Astrocyte of the hippocampus (primary cell): ENCODE measurements at regions not wholly inside any gene's neighbourhood (a gene's known extent, or its start where the extent isn't known, plus 50 kb on each side); places are given as distances from the start of the nearest gene placed in this dataset.

Experiments used
- DNase-seq: peaks from one replicate; pipeline ENCODE4 v3.0.0; 2011; ENCODE audit warnings: low read depth, low spot score

DNA sequence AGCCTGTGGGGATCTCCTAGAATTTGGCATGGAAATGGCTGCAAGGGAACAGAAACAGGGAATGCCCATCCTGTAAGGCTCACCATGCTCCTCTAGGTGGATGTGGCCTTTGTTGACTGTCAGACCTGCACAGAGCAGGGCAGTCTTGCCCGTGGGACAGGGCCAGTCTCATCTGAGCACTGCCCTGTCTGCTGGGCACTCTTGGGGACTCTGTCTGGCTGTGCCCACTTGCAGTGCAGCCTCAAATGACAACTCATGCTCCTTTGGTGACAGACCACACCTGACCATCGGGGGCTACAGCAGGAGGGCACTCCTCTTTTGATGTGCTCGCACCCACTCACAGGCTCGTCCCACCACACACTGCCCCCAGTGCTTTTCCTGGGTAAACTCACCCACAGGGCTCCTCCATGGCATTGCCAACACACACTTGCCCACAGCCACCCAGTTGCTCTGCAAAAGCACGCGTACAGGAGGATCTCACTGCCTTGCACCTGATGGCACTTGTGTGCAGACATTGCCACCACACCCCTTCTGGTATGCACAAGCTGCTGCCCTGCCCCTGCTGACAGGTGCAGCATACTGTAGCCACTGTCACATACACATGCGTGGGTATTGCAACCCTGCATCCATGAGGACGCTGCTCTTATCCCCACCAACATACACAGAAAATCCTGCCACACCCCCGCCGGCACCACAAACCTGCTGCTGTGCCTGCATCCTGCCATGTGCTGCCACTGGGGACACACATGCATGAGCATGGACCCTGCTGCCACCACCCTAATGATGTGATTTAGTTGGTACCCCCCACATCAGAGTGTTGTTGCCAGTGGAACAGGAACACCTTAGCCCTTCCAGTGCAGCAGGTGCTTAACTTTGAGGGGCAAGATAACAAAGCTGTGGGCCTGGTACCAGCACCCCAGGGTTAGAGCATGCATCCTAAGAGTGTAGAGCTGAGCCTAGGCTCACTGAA, 100.1 kb upstream of the ARHGEF9 start:
- DNase-seq: no peak

DNA sequence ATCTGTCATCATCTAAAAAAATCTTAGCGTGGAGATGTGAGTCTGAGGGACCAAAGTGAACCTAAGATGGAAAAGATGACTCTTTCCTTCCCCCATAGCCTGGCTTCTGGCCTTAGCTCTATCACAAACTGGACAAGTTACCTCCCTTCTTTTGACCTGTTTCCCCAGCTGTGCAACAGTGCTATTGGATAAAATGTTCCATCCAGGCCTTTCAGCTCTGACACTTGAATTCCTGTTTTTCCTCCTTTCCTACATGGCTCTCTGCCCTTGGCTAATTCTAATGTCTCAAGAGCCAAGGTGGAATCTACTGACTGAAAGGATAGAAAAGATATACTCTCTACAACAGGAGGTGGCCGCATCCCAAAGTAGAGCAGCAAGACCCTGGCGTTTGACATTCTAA, 84.5 kb upstream of the ARHGEF9 start:
- no peak for DNase-seq

DNA sequence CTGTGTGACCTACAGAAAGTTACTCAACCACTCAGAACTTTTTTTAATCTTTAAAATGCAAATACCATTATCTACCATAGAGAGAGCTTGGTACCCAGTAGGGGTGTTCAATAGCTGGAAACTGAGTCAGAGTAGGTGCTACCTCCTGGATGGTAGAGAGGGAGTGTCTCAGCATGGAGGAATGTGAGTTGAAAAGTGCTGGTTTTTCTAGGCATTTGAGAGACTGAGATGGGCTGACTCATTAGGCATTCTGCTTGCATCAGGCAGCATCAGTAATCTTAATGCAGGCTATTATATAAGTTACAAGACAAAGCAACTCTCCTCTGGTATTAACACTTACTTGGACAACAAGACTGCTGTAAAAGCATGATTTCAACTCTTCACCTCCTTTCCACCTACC, 70.9 kb upstream of the ARHGEF9 start:
- peak; percentile 2 for DNase-seq

DNA sequence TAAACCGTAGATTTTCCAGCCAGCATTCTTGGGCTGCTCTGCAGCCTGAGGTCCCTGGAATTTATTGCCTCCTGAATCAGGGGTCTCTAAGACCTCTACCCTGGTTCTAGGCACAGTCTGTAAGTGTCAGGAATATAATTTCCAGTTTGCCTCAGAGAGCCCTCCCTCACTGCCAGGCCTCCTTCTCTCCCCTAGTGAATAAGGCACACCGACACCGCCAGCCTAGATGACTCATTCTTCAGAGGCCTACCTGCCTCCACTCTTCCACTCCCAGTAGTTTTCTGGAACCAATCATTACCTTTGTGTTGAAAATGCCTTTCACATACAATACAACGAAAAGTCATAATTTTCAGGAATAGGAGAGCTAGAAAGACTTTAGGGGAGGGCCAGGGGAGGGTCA, 50.3 kb upstream of the ARHGEF9 start:
- DNase-seq: no peak
